ENCODE measurements at regions not wholly inside any gene's neighbourhood (a gene's known extent, or its start where the extent isn't known, plus 50 kb on each side); places are given as distances from the start of the nearest gene placed in this dataset.

- no peak for DNase-seq
Measured at GRCh38 chrX:9196961-9197640, 163.2 kb upstream of the FAM9B start.

GRCh38 chrX:9204560-9204959 lies 170.6 kb upstream of the FAM9B start:
- DNase-seq: no peak

- DNase-seq: no peak
Measured at GRCh38 chrX:9205599-9206223, 171.8 kb upstream of the FAM9B start.

GRCh38 chrX:9207142-9207541 lies 173.2 kb upstream of the FAM9B start:
- DNase-seq: no peak

- DNase-seq: no peak
Measured at GRCh38 chrX:9211269-9211668, 177.3 kb upstream of the FAM9B start.

GRCh38 chrX:9221781-9222180 lies 187.9 kb upstream of the FAM9B start:
- no peak for DNase-seq

GRCh38 chrX:9222299-9222698 lies 188.4 kb upstream of the FAM9B start:
- DNase-seq: no peak

- DNase-seq: no peak
Measured at GRCh38 chrX:9227276-9227675, 193.3 kb upstream of the FAM9B start.

GRCh38 chrX:9231491-9231890 lies 197.6 kb upstream of the FAM9B start:
- DNase-seq: no peak

- no peak for DNase-seq
Measured at GRCh38 chrX:9233141-9233540, 199.2 kb upstream of the FAM9B start.

GRCh38 chrX:9234315-9234714 lies 200.4 kb upstream of the FAM9B start:
- DNase-seq: no peak

- DNase-seq: no peak
Measured at GRCh38 chrX:9235722-9236121, 201.8 kb upstream of the FAM9B start.

- DNase-seq: no peak
Measured at GRCh38 chrX:9240956-9241355, 207.0 kb upstream of the FAM9B start.

GRCh38 chrX:9241427-9241826 lies 207.5 kb upstream of the FAM9B start:
- DNase-seq: no peak

- DNase-seq: no peak
Measured at GRCh38 chrX:9249051-9249846, 215.3 kb upstream of the FAM9B start.

- no peak for DNase-seq
Measured at GRCh38 chrX:9252182-9252581, 212.7 kb upstream of the TBL1X start.

- no peak for DNase-seq
Measured at GRCh38 chrX:9253211-9253610, 211.6 kb upstream of the TBL1X start.

- no peak for DNase-seq
Measured at GRCh38 chrX:9257718-9258420, 207.0 kb upstream of the TBL1X start.

- DNase-seq: no peak
Measured at GRCh38 chrX:9258421-9259104, 206.3 kb upstream of the TBL1X start.

GRCh38 chrX:9260603-9261002 lies 204.3 kb upstream of the TBL1X start:
- no peak for DNase-seq

- DNase-seq: no peak
Measured at GRCh38 chrX:9267415-9267814, 197.4 kb upstream of the TBL1X start.

- DNase-seq: no peak
Measured at GRCh38 chrX:9269134-9269533, 195.7 kb upstream of the TBL1X start.
